Mucosa of descending colon (tissue), 3 donors: ENCODE measurements at regions not wholly inside any gene's neighbourhood (a gene's known extent, or its start where the extent isn't known, plus 50 kb on each side); places are given as distances from the start of the nearest gene placed in this dataset.
"Not testable (repeated sequence)": the region's sequence is repeated elsewhere in the genome, so short reads cannot be mapped to it uniquely, and the experiment has no call there.

Experiments used
- ATAC-seq: fragments of 200-7000 bp; cut with Tn5 transposase; one replicate; pipeline ENCODE4 v1.9.1; 2020; ENCODE audit warnings: mild to moderate bottlenecking, moderate library complexity
- DNase-seq, 3 donors: peaks; one replicate each; pipeline ENCODE4 v3.0.0-alpha.2; 2020
- H3K36me3 ChIP-seq: fragments of 200-600 bp; one replicate; pipeline ENCODE4 v1.8.0; 2021; ENCODE audit warnings: low read depth, mild to moderate bottlenecking
- H3K4me1 ChIP-seq: fragments of 200-600 bp; one replicate; pipeline ENCODE4 v1.8.0; 2021; ENCODE audit warnings: low read depth, mild to moderate bottlenecking
- H3K4me3 ChIP-seq: fragments of 200-600 bp; one replicate; pipeline ENCODE4 v1.8.0; 2021; ENCODE audit warnings: mild to moderate bottlenecking
- H3K9me3 ChIP-seq: fragments of 200-600 bp; one replicate; pipeline ENCODE4 v1.8.0; 2021; ENCODE audit warnings: mild to moderate bottlenecking
- intact Hi-C, 2 donors: fragments of 100-400 bp; cut with DNase I in 1 of 2; cut with micrococcal nuclease in 1 of 2; formaldehyde crosslinking; loops; one replicate each; pipeline versions ENCODE4 v1.11.0 to v1.11.1; 2022; cut with DNase I, micrococcal nuclease
- TF ChIP-seq, protein P1 (sequence below): fragments of 200-600 bp; IDR thresholded peaks from one replicate; pipeline ENCODE4 v1.8.0; 2022; ENCODE audit warnings: antibody characterized with exemption, mild to moderate bottlenecking
- donor health status: DM: no; HTN: no; CAD: no; lungs with moderate emphysema.
- donor health status: DM: no; HTN: no; CAD: no.
- donor health status: DM: no; HTN: yes; CAD: no.

DNA sequence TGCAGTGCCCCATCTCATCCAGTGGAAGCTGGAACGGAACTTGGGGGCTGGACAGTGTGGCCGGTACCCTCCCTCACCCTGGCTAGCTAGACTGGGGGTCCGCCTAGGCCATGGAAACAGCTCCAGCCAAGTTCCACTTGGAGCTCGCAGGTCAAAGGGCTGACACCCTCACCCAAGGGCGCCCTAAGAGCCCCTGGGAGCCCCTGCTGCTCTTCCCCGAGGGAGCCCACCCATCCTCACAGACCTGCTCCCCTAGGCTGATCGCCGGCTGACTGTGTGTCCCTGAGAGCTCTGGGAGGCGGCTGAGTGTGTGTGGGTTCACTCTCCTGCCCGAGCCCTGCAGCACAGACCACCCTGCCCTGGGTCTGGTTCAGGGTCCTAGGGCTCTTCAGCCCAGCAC is 118.2 kb upstream of the OTOS start:
- intact Hi-C loops: no loop called here
- H3K36me3 ChIP-seq: no peaks in the 10 kb centered on the region
- no peak overlapping the region for H3K4me3 ChIP-seq
- H3K4me1 ChIP-seq: no peaks in the 10 kb centered on the region
- DNase-seq (no peak), ATAC-seq (no peak)
- peaks cover 13% of the 10 kb centered on the region for H3K9me3 ChIP-seq
- TF ChIP-seq, protein P1, sequence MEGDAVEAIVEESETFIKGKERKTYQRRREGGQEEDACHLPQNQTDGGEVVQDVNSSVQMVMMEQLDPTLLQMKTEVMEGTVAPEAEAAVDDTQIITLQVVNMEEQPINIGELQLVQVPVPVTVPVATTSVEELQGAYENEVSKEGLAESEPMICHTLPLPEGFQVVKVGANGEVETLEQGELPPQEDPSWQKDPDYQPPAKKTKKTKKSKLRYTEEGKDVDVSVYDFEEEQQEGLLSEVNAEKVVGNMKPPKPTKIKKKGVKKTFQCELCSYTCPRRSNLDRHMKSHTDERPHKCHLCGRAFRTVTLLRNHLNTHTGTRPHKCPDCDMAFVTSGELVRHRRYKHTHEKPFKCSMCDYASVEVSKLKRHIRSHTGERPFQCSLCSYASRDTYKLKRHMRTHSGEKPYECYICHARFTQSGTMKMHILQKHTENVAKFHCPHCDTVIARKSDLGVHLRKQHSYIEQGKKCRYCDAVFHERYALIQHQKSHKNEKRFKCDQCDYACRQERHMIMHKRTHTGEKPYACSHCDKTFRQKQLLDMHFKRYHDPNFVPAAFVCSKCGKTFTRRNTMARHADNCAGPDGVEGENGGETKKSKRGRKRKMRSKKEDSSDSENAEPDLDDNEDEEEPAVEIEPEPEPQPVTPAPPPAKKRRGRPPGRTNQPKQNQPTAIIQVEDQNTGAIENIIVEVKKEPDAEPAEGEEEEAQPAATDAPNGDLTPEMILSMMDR: no peak

DNA sequence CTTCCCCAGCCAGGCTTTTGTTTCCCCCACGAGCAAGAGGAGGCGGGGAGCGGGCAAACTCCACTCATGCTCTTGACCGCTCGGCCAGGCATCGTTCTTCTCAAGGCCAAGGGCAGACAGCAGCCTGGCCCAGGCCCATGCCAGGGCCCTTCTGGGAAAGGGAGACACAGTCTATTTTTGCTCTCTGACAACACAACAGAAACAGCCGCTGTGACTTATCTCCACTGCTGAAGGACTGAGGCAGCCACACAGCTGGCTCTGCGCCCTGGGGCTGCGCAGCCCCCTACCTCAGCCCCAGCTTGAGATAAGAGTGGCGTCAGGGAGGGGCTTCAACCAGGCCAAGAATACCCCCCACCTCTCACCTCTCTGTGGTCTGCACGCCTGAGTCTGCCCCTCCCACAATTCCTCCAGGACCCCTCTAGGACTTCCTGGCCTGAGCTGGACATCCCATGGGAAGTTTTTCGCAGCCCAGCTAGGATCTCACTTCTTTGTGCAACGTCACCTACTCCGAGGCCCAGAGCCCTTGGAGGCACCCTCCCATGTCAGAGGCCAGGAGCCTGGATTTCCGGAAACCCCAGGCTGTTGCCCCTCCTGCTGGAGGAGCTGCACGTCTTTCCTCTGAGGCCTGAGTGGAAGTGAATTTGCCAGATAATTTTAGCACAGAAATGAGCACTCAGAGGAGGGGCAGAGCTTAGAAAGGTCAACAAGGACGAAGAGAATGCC is 118.9 kb upstream of the OTOS start:
- H3K36me3 ChIP-seq: no peaks in the 10 kb centered on the region
- no peaks in the 10 kb centered on the region for H3K4me1 ChIP-seq
- H3K4me3 ChIP-seq: no peak overlapping the region
- TF ChIP-seq, protein P1: no peak
- ATAC-seq (peak; percentile 17), DNase-seq (no peak)
- H3K9me3 ChIP-seq: peaks cover 13% of the 10 kb centered on the region
- intact Hi-C loops: no loop called here

DNA sequence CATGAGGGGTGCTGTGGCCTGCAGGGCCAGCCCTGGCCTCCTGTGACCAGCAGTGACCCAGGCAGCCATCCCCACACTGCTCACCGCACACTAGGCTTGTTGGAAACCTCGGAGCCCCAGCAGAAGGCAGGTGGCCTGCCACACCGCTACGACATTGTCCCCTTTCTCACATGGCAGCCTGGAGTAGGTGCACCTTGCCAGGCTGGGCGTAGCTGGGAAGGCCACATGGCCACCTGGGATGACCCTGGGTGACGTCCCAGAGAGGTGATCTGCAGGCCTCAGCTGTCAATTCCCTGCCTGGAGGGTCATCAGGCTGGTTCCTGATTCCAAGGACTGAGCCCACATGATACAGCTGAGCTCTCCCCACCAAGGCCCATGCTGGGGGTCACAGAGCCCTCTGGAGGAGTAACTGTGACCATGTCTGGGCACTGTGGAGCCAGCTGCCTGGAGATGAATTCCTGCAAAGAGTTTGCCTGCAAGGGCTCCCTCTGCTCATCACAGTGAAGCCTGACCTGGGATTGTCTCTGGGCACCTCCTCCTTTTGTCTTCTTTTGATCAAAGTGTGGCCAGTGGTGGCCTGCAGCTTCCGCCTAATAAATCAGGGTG is 119.6 kb upstream of the OTOS start:
- Histone ChIP-seq H3K36me3 (no peaks in the 10 kb centered on the region), H3K4me3 (no peak overlapping the region), H3K9me3 (peaks cover 13% of the 10 kb centered on the region), H3K4me1 (no peaks in the 10 kb centered on the region)
- TF ChIP-seq, protein P1: no peak
- no peak for DNase-seq
- no peak for ATAC-seq
- intact Hi-C loops: no loop called here

DNA sequence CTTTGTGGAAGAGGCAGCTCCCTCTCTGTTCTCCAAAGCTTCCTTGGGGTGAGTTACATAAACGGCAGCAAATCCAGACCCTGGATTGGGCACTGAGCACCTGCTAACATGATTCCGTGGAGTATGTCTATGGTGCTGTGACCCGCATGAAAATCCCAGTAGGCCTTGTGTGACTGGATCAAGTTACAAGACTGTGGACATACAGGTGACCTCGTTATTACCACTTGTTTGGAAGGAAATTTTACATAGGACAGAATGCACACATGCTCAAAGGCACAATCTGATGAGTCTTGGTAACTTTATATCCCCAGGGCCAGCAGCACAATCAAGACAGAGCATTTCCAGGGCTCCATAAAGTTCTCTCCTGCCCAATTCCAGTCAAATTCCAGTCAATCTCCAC is 120.2 kb upstream of the OTOS start:
- TF ChIP-seq, protein P1: no peak
- no peak overlapping the region for H3K4me3 ChIP-seq
- intact Hi-C loops: no loop called here
- H3K4me1 ChIP-seq: no peaks in the 10 kb centered on the region
- ATAC-seq: no peak
- no peak for DNase-seq
- H3K36me3 ChIP-seq: no peaks in the 10 kb centered on the region
- peaks cover 13% of the 10 kb centered on the region for H3K9me3 ChIP-seq

DNA sequence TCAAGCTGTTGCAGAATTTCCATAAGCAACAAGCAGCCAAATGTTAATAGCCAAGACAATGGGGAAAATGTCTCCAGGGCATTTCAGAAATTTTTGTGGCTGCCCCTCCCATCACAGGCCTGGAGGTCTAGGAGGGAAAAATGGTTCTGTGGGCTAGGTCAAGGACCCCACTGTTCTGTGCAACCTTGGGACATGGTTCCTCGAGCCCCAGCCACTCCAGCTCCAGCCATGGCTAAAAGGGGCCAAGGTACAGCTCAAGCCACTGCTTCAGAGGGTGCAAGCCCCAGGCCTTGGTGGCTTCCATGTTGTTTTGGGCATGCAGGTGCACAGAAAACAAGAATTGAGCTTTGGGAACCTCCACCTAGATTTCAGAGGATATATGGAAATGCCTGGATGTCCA is 122.1 kb upstream of the OTOS start:
- ATAC-seq, H3K36me3 ChIP-seq, H3K4me3 ChIP-seq, DNase-seq, intact Hi-C loops, H3K4me1 ChIP-seq: not testable (repeated sequence)
- H3K9me3 ChIP-seq: peaks cover 13% of the 10 kb centered on the region

DNA sequence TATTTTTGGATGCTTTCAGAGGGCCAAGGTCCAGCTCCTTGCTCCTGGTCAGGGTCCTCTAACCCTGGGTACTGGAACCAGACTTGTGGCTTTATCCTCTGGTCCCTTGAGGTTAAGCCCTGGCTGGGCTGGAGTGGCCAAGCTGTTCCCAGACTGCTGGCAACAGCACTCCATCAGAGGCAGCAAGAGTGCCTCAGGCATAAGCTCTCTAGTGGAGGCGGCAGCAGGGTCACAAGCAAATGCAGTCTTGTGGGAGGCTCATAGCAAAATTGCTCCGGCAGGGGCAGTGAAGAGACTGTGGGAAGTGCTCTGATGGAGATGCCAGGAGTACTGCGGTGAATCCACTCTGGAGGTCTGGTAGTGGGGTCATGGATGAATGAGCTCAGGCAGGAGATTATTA is 128.9 kb upstream of the OTOS start:
- H3K4me1 ChIP-seq: no peaks in the 10 kb centered on the region
- H3K9me3 ChIP-seq: peaks cover 10% of the 10 kb centered on the region
- ATAC-seq (no peak), DNase-seq (no peak)
- intact Hi-C loops: no loop called here
- no peak overlapping the region for H3K4me3 ChIP-seq
- TF ChIP-seq, protein P1: no peak
- no peaks in the 10 kb centered on the region for H3K36me3 ChIP-seq
